GM20000 (cell line): ENCODE measurements at regions not wholly inside any gene's neighbourhood (a gene's known extent, or its start where the extent isn't known, plus 50 kb on each side); places are given as distances from the start of the nearest gene placed in this dataset.

Experiments
- DNase-seq: peaks from one replicate; pipeline ENCODE4 v3.0.0; 2012; ENCODE audit warnings: low spot score
- TF ChIP-seq, protein P1 (sequence below): IDR thresholded peaks from 2 replicates; pipeline ENCODE4 v1.5.1; 2012; ENCODE audit warnings: mild to moderate bottlenecking, control low read depth; ENCODE audit errors: extremely low read depth, missing control alignments

- DNase-seq: peak; percentile 46
Observed at GRCh38 chr7:41134300-41135255, 568.3 kb downstream of the INHBA start.

DNA sequence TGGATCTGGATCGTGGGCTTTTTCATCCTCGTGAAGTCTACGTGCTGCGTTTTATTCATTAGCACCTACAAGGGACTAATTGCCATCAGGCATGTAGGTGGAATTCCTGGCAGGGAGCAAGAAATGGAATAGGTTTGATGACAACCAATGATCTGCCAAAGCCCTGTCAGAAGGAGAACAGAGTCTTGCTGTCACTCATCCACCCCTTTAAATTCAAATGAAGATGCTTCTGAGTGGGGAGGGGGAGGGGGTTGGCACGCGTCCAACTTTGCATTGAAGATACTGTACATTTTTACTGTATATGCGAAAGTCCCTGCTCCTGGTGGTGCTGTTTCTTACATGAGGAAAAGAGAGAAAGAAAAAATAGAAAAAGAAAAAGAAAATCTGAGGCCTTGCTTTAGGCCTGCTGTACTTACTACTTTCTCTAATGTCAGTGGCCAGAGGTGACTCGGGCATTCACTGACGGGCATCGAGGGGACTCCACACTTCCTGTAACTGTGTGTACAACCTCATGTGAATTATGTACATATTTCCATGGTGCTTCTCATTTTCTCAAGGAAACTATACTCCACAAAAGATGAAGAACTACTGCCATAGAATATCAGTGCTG, 569.1 kb downstream of the INHBA start:
- no peak for DNase-seq
- TF ChIP-seq, protein P1, sequence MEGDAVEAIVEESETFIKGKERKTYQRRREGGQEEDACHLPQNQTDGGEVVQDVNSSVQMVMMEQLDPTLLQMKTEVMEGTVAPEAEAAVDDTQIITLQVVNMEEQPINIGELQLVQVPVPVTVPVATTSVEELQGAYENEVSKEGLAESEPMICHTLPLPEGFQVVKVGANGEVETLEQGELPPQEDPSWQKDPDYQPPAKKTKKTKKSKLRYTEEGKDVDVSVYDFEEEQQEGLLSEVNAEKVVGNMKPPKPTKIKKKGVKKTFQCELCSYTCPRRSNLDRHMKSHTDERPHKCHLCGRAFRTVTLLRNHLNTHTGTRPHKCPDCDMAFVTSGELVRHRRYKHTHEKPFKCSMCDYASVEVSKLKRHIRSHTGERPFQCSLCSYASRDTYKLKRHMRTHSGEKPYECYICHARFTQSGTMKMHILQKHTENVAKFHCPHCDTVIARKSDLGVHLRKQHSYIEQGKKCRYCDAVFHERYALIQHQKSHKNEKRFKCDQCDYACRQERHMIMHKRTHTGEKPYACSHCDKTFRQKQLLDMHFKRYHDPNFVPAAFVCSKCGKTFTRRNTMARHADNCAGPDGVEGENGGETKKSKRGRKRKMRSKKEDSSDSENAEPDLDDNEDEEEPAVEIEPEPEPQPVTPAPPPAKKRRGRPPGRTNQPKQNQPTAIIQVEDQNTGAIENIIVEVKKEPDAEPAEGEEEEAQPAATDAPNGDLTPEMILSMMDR: no peak

More at GRCh38 chr7:41134300-41135255, 568.3 kb downstream of the INHBA start:
- TF ChIP-seq, protein P1: no peak

GRCh38 chr7:41131956-41132355, 570.9 kb downstream of the INHBA start:
- TF ChIP-seq, protein P1: no peak
- no peak for DNase-seq

- DNase-seq: no peak
- TF ChIP-seq, protein P1: no peak
Observed at GRCh38 chr7:41130561-41131236, 572.2 kb downstream of the INHBA start.

- DNase-seq: no peak
- TF ChIP-seq, protein P1: no peak
Observed at GRCh38 chr7:41130086-41130485, 572.8 kb downstream of the INHBA start.

- TF ChIP-seq, protein P1: no peak
- DNase-seq: no peak
Observed at GRCh38 chr7:41125343-41125742, 577.5 kb downstream of the INHBA start.
